WTC11 (cell line): ENCODE measurements at regions not wholly inside any gene's neighbourhood (a gene's known extent, or its start where the extent isn't known, plus 50 kb on each side); places are given as distances from the start of the nearest gene placed in this dataset.

Source experiments
- ATAC-seq: fragments of 200-7000 bp; cut with Tn5 transposase; 2 replicates; pipeline ENCODE4 v1.10.0; 2021; ENCODE audit warnings: mild to moderate bottlenecking, moderate library complexity
- CTCF ChIA-PET: fragments of 300-600 bp; sonication (Branson Sonifier 250); formaldehyde crosslinking; loops from one replicate; lab custom pipeline; 2021; ENCODE audit warnings: antibody characterized with exemption; lab: Charles Lee
- POLR2A ChIA-PET: fragments of 350-600 bp; sonication (Branson Sonifier 250); formaldehyde crosslinking; loops from one replicate; lab custom pipeline; 2021; ENCODE audit warnings: antibody characterized with exemption; lab: Charles Lee
- DNase-seq: peaks from one replicate; pipeline ENCODE4 v3.0.0; 2021; ENCODE audit warnings: low spot score
- H3K27ac Mint-ChIP-seq: 2 replicates; pipeline ENCODE4 v1.8.0; 2021; ENCODE audit warnings: mixed read lengths
- H3K27me3 Mint-ChIP-seq: 2 replicates; pipeline ENCODE4 v1.8.0; 2021; ENCODE audit warnings: low read depth, mild to moderate bottlenecking, moderate library complexity, mixed read lengths
- H3K36me3 Mint-ChIP-seq: 2 replicates; pipeline ENCODE4 v1.8.0; 2021; ENCODE audit warnings: mixed read lengths
- H3K4me1 Mint-ChIP-seq: 2 replicates; pipeline ENCODE4 v1.8.0; 2022; ENCODE audit warnings: mixed read lengths
- H3K4me3 Mint-ChIP-seq: 2 replicates; pipeline ENCODE4 v1.8.0; 2021; ENCODE audit warnings: mild to moderate bottlenecking, moderate library complexity, mixed read lengths
- H3K9me3 Mint-ChIP-seq: 2 replicates; pipeline ENCODE4 v1.8.0; 2021; ENCODE audit warnings: mixed read lengths
- CREB1 ChIP-seq: sonication (generic); formaldehyde crosslinking; IDR thresholded peaks from 2 replicates; pipeline ENCODE4 v1.8.0; 2023; ENCODE audit warnings: mild to moderate bottlenecking, missing genetic modification reagents
- FOXJ3 ChIP-seq: sonication (generic); formaldehyde crosslinking; IDR thresholded peaks from 2 replicates; pipeline ENCODE4 v1.9.0; 2021; ENCODE audit warnings: missing genetic modification reagents, mild to moderate bottlenecking, borderline replicate concordance
- FOXK1 ChIP-seq: sonication (generic); formaldehyde crosslinking; IDR thresholded peaks from 2 replicates; pipeline ENCODE4 v1.8.0; 2022; ENCODE audit warnings: mild to moderate bottlenecking, moderate library complexity, missing genetic modification reagents
- IRF1 ChIP-seq: sonication (generic); formaldehyde crosslinking; IDR thresholded peaks from 2 replicates; pipeline ENCODE4 v1.8.0; 2023; ENCODE audit warnings: missing genetic modification reagents
- IRF2 ChIP-seq: sonication (generic); formaldehyde crosslinking; IDR thresholded peaks from 2 replicates; pipeline ENCODE4 v1.8.0; 2022; ENCODE audit warnings: low read depth, missing genetic modification reagents, borderline replicate concordance
- JUN ChIP-seq: sonication (generic); formaldehyde crosslinking; IDR thresholded peaks from 2 replicates; pipeline ENCODE4 v1.8.0; 2023; ENCODE audit warnings: mild to moderate bottlenecking, missing genetic modification reagents
- KAT7 ChIP-seq: sonication (generic); formaldehyde crosslinking; IDR thresholded peaks from 2 replicates; pipeline ENCODE4 v1.8.1; 2023; ENCODE audit warnings: missing genetic modification reagents, mild to moderate bottlenecking, borderline replicate concordance
- MAX ChIP-seq: sonication (generic); formaldehyde crosslinking; IDR thresholded peaks from 2 replicates; pipeline ENCODE4 v1.8.0; 2022; ENCODE audit warnings: mild to moderate bottlenecking, missing genetic modification reagents
- NR2C2 ChIP-seq: sonication (generic); formaldehyde crosslinking; IDR thresholded peaks from 2 replicates; pipeline ENCODE4 v1.8.0; 2022; ENCODE audit warnings: mild to moderate bottlenecking, missing genetic modification reagents
- PREB ChIP-seq: sonication (generic); formaldehyde crosslinking; IDR thresholded peaks from 2 replicates; pipeline ENCODE4 v1.8.1; 2022; ENCODE audit warnings: mild to moderate bottlenecking, missing genetic modification reagents, moderate library complexity, borderline replicate concordance
- SMAD3 ChIP-seq: sonication (generic); formaldehyde crosslinking; IDR thresholded peaks from 2 replicates; pipeline ENCODE4 v1.8.0; 2022; ENCODE audit warnings: missing genetic modification reagents, mild to moderate bottlenecking, borderline replicate concordance
- STAT6 ChIP-seq: sonication (generic); formaldehyde crosslinking; conservative IDR thresholded peaks from 2 replicates; pipeline ENCODE4 v1.8.1; 2023; ENCODE audit warnings: mild to moderate bottlenecking, low read depth, missing genetic modification reagents, moderate library complexity
- TP53 ChIP-seq: sonication (generic); formaldehyde crosslinking; IDR thresholded peaks from 2 replicates; pipeline ENCODE4 v1.8.1; 2023; ENCODE audit warnings: mild to moderate bottlenecking, missing genetic modification reagents
- ZBTB21 ChIP-seq: sonication (generic); formaldehyde crosslinking; IDR thresholded peaks from 2 replicates; pipeline ENCODE4 v1.8.1; 2023; ENCODE audit warnings: mild to moderate bottlenecking, missing genetic modification reagents, borderline replicate concordance
- ZBTB43 ChIP-seq: sonication (generic); formaldehyde crosslinking; IDR thresholded peaks from 2 replicates; pipeline ENCODE4 v1.8.1; 2023; ENCODE audit warnings: mild to moderate bottlenecking, missing genetic modification reagents
- ZMAT4 ChIP-seq: fragments of 250-450 bp; sonication (Bioruptor Pico); IDR thresholded peaks from 2 replicates; pipeline ENCODE4 v1.9.0; 2021; ENCODE audit warnings: mild to moderate bottlenecking
- ZNF317 ChIP-seq: sonication (generic); formaldehyde crosslinking; IDR thresholded peaks from 2 replicates; pipeline ENCODE4 v1.8.1; 2023; ENCODE audit warnings: low read depth, mild to moderate bottlenecking, moderate library complexity, missing genetic modification reagents, borderline replicate concordance
- ZNF512 ChIP-seq: sonication (generic); formaldehyde crosslinking; IDR thresholded peaks from 2 replicates; pipeline ENCODE4 v1.8.1; 2022; ENCODE audit warnings: missing genetic modification reagents, borderline replicate concordance
- ZNF671 ChIP-seq: fragments of 250-450 bp; sonication (Bioruptor Pico); IDR thresholded peaks from 2 replicates; pipeline ENCODE4 v1.8.0; 2021; ENCODE audit warnings: mild to moderate bottlenecking

GRCh38 chr3:187570776-187571175 is 99.4 kb downstream of the SST start (continued):
- TF ChIP-seq SMAD3 (CRISPR knock-in tag) (no peak), PREB (CRISPR knock-in tag) (no peak), ZBTB43 (no peak), ZNF317 (CRISPR knock-in tag) (no peak), MAX (CRISPR knock-in tag) (no peak)

- POLR2A ChIA-PET, result no interaction called here
- Mint-ChIP-seq H3K27me3 (no peaks in the 10 kb centered on the region; the same call in 1 of the 2 replicates), H3K4me1 (peaks cover 62% of the 10 kb centered on the region), H3K9me3 (no peaks in the 10 kb centered on the region), H3K36me3 (no peaks in the 10 kb centered on the region), H3K4me3 (no peak overlapping the region), H3K27ac (peak overlapping the region; percentile 57; the same call in 1 of the 2 replicates)
- no peak for TF ChIP-seq JUN (CRISPR knock-in tag)
- TF ChIP-seq CREB1, result no peak
- ATAC-seq, result no peak
- no peak for DNase-seq
- CTCF ChIA-PET, result interaction anchor here (0.6 to 2.7 kb wide), 3 partner anchors 22 to 248 kb away, joined by 4 to 10 read pairs (median 7); no protein-coding TSS in a partner anchor
These were observed 102.0 kb downstream of the SST start for GRCh38 chr3:187568171-187568570.

- peak overlapping the region; percentile 57 for H3K27ac Mint-ChIP-seq
- ChIA-PET CTCF (interaction anchor here (0.6 to 2.7 kb wide), 4 partner anchors 23 to 248 kb away, joined by 3 to 10 read pairs (median 6); no protein-coding TSS in a partner anchor), POLR2A (no interaction called here)
- DNase-seq (no peak), ATAC-seq (peak; percentile 67)
- H3K27me3 Mint-ChIP-seq, result no peaks in the 10 kb centered on the region; the same call in 1 of the 2 replicates
- TF ChIP-seq STAT6 (no peak), FOXK1 (CRISPR knock-in tag) (no peak), ZMAT4 (CRISPR knock-in tag) (no peak), NR2C2 (no peak), CREB1 (no peak), FOXJ3 (no peak), TP53 (CRISPR knock-in tag) (no peak), IRF1 (CRISPR knock-in tag) (no peak), IRF2 (CRISPR knock-in tag) (no peak), ZNF512 (CRISPR knock-in tag) (no peak), KAT7 (CRISPR knock-in tag) (no peak), ZBTB21 (CRISPR knock-in tag) (no peak), ZNF671 (no peak)
- H3K9me3 Mint-ChIP-seq, result no peaks in the 10 kb centered on the region
- H3K4me1 Mint-ChIP-seq, result peaks cover 57% of the 10 kb centered on the region
- no peak overlapping the region for H3K4me3 Mint-ChIP-seq
- no peaks in the 10 kb centered on the region for H3K36me3 Mint-ChIP-seq
These were observed 102.5 kb downstream of the SST start for GRCh38 chr3:187567661-187568121.
